ENCODE measurements at regions not wholly inside any gene's neighbourhood (a gene's known extent, or its start where the extent isn't known, plus 50 kb on each side); places are given as distances from the start of the nearest gene placed in this dataset.

DNA sequence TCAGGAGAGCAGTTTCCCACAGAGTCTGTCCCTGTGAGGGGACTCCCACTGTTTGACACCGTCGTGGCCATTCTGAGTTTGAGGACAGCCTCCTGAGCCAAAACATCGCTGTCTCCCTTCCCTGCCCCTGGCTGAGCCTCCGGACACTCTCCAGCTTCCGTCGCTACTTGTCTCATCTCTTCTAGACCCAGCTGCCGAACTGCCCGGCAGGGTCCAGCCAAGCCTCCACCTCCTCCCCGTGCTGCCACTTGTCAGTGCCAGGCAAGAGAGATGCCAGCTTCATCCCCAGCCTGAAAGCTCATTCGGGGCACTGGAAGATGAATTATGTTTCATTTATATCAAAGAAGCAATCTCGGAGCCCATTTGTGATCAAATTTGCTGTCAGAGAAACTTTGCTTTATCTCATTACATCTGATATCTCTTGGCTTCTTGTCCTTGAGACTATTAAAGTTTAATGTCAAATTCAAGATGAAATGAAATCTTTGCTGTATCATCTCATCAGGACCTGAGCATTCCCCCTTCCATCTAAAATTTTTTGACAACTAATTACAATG, 283.9 kb downstream of the BUD13 start:
- intact Hi-C loops (cut with DNase I), result no loop called here

DNA sequence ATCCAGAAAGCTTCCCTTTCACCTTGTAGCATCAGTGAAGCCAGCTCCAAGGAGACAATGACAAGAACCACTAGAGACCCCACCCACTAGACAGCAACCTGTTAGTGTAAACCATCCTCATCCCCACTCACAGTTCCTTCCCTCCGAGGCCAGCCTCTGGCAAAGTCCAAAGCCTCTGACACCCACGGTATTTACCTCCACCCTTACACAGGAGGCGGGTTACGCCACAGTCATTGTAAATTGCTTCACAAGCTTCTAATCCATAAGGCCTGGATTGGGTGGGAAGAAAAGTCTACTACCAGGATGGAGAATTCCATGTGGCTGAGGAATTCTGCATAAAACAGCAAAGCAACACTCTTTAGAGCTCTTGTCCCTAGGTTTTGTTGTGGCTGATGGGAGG, 287.4 kb downstream of the BUD13 start:
- TF ChIP-seq, protein P1, sequence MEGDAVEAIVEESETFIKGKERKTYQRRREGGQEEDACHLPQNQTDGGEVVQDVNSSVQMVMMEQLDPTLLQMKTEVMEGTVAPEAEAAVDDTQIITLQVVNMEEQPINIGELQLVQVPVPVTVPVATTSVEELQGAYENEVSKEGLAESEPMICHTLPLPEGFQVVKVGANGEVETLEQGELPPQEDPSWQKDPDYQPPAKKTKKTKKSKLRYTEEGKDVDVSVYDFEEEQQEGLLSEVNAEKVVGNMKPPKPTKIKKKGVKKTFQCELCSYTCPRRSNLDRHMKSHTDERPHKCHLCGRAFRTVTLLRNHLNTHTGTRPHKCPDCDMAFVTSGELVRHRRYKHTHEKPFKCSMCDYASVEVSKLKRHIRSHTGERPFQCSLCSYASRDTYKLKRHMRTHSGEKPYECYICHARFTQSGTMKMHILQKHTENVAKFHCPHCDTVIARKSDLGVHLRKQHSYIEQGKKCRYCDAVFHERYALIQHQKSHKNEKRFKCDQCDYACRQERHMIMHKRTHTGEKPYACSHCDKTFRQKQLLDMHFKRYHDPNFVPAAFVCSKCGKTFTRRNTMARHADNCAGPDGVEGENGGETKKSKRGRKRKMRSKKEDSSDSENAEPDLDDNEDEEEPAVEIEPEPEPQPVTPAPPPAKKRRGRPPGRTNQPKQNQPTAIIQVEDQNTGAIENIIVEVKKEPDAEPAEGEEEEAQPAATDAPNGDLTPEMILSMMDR (IDR thresholded peaks at IDR 0.05), result no peak
- no peak for TF ChIP-seq POLR2A (IDR thresholded peaks at IDR 0.05)
- no peaks in the 10 kb centered on the region for H3K4me1 ChIP-seq
- DNase-seq (no peak), ATAC-seq (no peak)
- intact Hi-C loops (cut with DNase I), result no loop called here
- no peaks in the 10 kb centered on the region for H3K9me3 ChIP-seq
- H3K36me3 ChIP-seq (replicated peaks in 1 of 2; ENCODE audit: insufficient read depth in 1 of 2, low read depth in 2 of 2), result no peaks in the 10 kb centered on the region
- 63 to 89% methylated on average over 4 of the region's 4 CpGs for whole genome bisulfite sequencing, 2 donors
- no peaks in the 10 kb centered on the region for H3K27me3 ChIP-seq
- H3K27ac ChIP-seq, result no peak overlapping the region
- no peak overlapping the region for H3K4me3 ChIP-seq

More for the DNA sequence above, 283.9 kb downstream of the BUD13 start:
- DNase-seq (no peak), ATAC-seq (no peak)
- Histone ChIP-seq H3K9me3 (no peaks in the 10 kb centered on the region), H3K36me3 (replicated peaks in 1 of 2; ENCODE audit: insufficient read depth in 1 of 2, low read depth in 2 of 2) (no peaks in the 10 kb centered on the region), H3K27ac (no peak overlapping the region), H3K4me1 (no peaks in the 10 kb centered on the region), H3K4me3 (no peak overlapping the region), H3K27me3 (no peaks in the 10 kb centered on the region)
- WGBS, 2 donors, result 50 to 60% methylated on average over 10 to 11 of the region's 11 CpGs
- TF ChIP-seq POLR2A (IDR thresholded peaks at IDR 0.05), result no peak
- TF ChIP-seq, protein P1 (IDR thresholded peaks at IDR 0.05), result no peak

DNA sequence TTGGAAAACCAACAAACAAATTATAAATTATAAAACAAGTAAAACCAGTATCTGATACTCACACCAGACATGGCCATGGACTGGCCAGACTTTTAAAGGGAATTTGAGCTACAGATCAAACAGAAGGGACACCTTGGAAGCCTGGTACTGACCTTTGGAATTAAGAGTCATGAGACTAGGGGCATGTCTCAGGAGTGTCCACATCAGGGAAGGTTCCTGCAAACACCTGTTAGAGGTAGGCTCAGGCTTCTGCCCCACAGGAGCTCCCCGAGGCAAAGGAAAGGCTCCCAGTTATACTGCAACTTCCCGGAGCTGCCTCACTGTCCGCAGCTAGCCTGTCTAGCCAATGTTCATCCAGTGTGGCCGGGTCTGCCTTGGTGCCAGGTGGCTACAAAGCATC, 290.1 kb downstream of the BUD13 start:
- Histone ChIP-seq H3K4me3 (no peak overlapping the region), H3K4me1 (no peaks in the 10 kb centered on the region), H3K9me3 (no peaks in the 10 kb centered on the region), H3K27ac (no peak overlapping the region), H3K27me3 (no peaks in the 10 kb centered on the region), H3K36me3 (replicated peaks in 1 of 2; ENCODE audit: insufficient read depth in 1 of 2, low read depth in 2 of 2) (no peaks in the 10 kb centered on the region)
- intact Hi-C loops (cut with DNase I), result no loop called here
- WGBS, 2 donors, result 56% methylated on average over 4 of the region's 4 CpGs; no CpG with 5 or more reads in 1 of the 2 donors
- ATAC-seq (no peak), DNase-seq (no peak)
- TF ChIP-seq POLR2A (IDR thresholded peaks at IDR 0.05), result no peak
- TF ChIP-seq, protein P1 (IDR thresholded peaks at IDR 0.05), result no peak

DNA sequence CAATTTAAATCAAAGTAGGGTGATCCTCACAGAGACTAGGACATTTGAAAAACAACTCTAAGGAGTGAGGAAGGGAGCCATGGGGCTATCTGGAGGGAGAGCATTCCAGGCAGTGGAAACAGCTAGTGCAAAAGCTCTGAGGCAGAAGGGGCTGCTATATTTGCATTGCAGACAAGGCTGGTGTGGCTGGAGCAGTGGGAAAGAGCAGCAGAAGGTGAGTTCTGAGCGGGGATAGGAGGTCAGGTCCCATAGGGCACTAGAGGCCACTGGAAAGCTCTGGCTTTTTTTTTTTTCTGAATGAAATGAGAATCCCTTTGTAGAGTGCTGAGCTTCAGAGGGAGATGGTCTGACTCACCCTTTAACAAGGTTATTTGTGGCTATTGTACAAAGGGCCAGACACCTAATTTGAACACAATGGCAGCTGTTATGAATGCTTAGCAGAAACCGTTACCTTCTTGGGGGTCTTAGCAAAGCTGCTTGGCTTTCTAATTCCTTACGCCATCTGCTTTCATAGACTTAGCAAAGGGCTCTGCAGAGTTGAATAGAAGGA, 291.6 kb downstream of the BUD13 start:
- DNase-seq, result no peak
- 63 to 68% methylated on average over 3 of the region's 3 CpGs for WGBS, 2 donors
- no peak for ATAC-seq
- Histone ChIP-seq H3K27me3 (no peaks in the 10 kb centered on the region), H3K36me3 (replicated peaks in 1 of 2; ENCODE audit: insufficient read depth in 1 of 2, low read depth in 2 of 2) (no peaks in the 10 kb centered on the region), H3K27ac (no peak overlapping the region), H3K4me3 (no peak overlapping the region), H3K4me1 (no peaks in the 10 kb centered on the region), H3K9me3 (no peaks in the 10 kb centered on the region)
- intact Hi-C loops (cut with DNase I), result no loop called here
- no peak for TF ChIP-seq POLR2A (IDR thresholded peaks at IDR 0.05)
- TF ChIP-seq, protein P1 (IDR thresholded peaks at IDR 0.05), result no peak
